G401.6 (cell line): ENCODE measurements at regions not wholly inside any gene's neighbourhood (a gene's known extent, or its start where the extent isn't known, plus 50 kb on each side); places are given as distances from the start of the nearest gene placed in this dataset.
"Not testable (repeated sequence)": the region's sequence is repeated elsewhere in the genome, so short reads cannot be mapped to it uniquely, and the experiment has no call there.

Experiments used
- FAIRE-seq: peaks from 2 replicates; lab custom pipeline; 2012; peaks lifted over from hg19 to GRCh38; lab: Jason Lieb, UNC

GRCh38 chr14:37712476-37712860 lies 117.0 kb downstream of the TTC6 start:
- FAIRE-seq: not testable (repeated sequence)

GRCh38 chr14:37712976-37713431 lies 117.6 kb downstream of the TTC6 start:
- FAIRE-seq: no peak

GRCh38 chr14:37720131-37720530 lies 124.7 kb downstream of the TTC6 start:
- no peak for FAIRE-seq

DNA sequence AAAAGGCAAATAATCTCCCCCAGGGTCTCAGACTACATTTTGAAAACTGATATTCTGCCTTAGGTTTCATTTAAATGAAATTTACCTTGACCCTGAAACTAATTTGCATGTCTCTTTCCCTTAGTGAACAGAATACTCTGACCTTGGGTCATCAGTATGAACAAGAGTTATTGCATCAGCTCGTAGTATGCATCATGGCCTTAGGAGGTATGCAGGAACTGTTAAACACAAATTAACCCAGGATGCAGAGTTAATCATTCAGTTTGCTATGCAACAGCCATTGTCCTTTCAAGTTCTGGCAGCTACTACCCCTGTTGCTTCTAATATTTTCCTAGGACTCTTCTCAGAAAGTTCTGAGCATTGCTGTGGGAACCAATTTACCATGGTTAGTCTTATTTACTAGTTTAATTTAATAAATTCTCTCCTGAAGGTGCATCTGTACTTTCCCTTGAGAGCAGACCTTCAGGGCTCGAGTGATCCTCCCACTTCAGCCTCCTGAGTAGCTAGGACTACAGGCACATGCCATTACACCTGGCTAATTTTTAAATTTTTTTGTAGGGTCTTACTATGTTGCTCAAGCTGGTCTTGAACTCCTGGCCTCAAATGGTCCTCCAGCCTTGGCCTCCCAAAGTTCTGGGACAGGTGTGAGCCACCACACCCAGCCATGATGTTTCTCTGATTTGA lies 126.7 kb downstream of the TTC6 start:
- no peak for FAIRE-seq

GRCh38 chr14:37723515-37723914 lies 128.1 kb downstream of the TTC6 start:
- FAIRE-seq: no peak

GRCh38 chr14:37726708-37727107 lies 131.3 kb downstream of the TTC6 start:
- FAIRE-seq: peak; percentile 55

DNA sequence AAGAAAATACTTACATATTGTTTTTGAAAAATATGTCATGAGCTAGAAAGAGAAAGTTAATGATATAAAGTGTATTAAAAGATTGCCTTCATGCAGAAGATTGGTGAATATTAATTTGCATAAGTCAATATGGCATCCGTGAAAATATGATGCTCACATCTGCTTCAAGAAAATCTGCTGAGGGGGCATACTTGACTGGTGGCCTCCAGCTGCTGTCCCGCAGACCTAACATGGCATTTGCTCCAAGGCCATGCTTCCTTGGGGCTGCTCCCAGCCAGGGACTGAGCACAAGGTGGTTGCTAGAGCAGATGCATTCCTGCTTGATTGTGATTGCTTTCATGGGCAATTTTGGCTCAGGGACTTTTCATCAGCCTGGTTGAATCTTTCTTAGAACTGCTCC lies 133.8 kb downstream of the TTC6 start:
- FAIRE-seq: no peak

DNA sequence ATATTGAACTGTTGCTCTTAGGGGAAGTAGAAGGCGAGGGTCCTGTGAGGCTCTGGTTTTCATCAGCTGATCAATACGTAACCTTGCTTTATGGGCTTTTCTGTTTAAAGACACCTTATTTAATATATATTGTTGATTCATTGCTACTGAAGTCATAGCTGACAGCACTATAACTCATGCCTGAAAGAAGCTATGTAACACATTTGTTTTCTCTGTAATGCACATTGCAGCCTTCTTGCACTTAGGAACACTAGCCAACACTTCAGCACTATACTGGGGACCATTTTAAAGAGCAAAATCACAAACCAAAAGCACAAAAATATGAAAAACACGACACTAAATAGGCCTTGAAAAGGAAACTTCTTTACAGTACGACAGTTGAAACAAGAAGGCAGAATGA lies 135.7 kb downstream of the TTC6 start:
- no peak for FAIRE-seq

DNA sequence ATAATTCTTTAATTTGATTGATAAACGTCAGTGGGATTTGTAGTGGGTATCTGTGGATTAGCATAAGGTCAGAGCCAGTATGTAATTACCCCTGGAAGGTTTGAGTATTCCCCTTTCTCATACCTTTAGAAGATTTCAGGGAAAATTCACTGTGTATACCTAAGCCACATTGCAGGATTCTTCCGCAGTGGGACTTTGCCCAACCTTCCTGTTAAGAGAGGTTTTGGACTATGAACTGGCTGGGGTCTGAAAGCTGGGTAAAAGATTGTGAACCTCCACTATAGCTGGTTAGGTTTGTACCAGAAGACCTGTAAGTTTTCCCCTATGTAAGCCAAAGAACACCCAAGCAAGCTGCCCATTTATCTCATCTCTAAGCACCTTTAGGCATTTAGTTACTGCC lies 150.2 kb downstream of the TTC6 start:
- FAIRE-seq: no peak

GRCh38 chr14:37746140-37746832 lies 150.9 kb downstream of the TTC6 start:
- no peak for FAIRE-seq

GRCh38 chr14:37753459-37753858 lies 158.0 kb downstream of the TTC6 start:
- FAIRE-seq: no peak

DNA sequence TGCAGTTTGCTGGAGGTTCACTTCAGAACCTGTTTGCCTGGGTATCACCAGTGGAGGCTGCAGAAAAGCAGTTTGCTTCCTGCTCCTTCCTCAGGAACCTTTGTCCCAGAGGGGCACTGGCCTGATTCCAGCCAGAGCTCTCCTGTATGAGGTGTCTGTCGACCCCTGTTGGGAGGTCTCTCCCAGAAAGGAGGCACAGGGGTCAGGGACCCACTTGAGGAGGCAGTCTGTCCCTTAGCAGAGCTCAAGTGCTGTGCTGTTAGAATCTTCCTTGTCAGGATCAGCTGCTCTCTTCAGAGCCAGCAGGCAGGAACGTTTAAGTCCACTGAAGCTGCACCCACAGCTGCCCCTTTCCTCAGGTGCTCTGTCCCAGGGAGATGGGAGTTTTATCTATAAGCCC lies 164.8 kb downstream of the TTC6 start:
- not testable (repeated sequence) for FAIRE-seq

DNA sequence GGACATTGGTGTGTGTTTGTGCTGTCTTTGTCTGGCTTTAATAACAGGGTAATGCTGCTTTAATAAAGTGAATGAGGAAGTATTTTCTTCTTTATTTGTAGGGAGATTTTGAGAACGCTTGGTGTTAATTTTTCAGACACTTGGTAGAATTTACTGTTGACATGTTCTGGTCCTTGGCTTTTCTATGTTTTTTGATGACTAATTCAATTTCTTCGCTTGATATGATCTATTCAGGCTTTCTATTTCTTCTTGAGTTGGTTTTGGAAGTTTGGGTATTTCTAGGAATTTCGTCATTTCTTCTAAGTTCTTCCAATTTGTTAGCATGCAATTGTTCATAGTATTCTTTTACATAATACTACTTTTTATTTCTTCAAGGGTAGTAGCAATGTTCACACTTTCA lies 167.8 kb downstream of the TTC6 start:
- no peak for FAIRE-seq

- FAIRE-seq: not testable (repeated sequence)
Observed at GRCh38 chr14:37772283-37772682, 176.9 kb downstream of the TTC6 start.

- FAIRE-seq: no peak
Observed at GRCh38 chr14:37776791-37777499, 181.5 kb downstream of the TTC6 start.

- no peak for FAIRE-seq
Observed at GRCh38 chr14:37778135-37778943, 182.9 kb downstream of the TTC6 start.

DNA sequence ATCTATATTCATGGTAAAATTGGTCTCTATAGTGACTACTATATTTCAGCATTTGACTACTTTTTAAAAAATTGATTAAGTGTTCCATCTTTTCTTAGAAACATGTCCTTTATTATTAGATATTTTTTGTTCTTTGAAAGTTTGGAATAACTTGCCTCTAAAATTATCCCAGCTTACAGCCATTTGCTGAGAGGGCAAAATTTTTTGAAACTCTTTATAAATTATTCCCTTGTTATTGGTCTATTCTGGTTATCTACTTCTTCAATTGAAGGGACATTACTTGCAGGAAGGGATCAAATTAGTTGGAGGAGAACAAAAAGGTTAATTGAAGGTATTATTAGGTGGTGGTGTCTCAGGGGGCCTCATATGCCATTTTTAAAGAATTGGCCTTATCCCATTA lies 184.1 kb downstream of the TTC6 start:
- FAIRE-seq: no peak

GRCh38 chr14:37780731-37781130 lies 185.3 kb downstream of the TTC6 start:
- not testable (repeated sequence) for FAIRE-seq

- not testable (repeated sequence) for FAIRE-seq
Observed at GRCh38 chr14:37784203-37784826, 188.9 kb downstream of the TTC6 start.

DNA sequence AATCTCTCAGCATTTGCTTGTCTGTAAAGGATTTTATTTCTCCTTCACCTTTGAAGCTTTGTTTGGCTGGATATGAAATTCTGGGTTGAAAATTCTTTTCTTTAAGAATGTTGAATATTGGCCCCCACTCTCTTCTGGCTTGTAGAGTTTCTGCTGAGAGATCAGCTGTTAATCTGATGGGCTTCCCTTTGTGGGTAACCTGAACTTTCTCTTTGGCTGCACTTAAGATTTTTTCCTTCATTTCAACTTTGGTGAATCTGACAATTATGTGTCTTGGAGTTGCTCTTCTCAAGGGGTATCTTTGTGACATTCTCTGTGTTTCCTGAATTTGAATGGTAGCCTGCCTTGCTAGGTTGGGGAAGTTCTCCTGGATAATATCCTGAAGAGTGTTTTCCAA lies 189.4 kb downstream of the TTC6 start:
- FAIRE-seq: not testable (repeated sequence)

DNA sequence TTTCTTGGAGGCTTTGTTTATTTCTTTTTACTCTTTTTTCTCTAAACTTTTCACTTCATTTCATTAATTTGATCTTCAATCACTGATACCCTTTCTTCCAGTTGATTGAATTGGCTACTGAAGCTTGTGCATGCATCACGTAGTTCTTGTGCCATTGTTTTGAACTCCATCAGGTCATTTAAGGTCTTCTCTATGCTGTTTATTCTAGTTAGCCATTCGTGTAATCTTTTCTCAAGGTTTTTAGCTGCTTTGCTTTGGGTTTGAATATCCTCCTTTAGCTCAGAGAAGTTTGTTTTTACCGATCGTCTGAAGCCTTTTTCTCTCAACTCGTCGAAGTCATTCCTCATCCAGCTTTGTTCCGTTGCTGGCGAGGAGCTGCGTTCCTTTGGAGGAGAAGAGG lies 189.9 kb downstream of the TTC6 start:
- FAIRE-seq: not testable (repeated sequence)

DNA sequence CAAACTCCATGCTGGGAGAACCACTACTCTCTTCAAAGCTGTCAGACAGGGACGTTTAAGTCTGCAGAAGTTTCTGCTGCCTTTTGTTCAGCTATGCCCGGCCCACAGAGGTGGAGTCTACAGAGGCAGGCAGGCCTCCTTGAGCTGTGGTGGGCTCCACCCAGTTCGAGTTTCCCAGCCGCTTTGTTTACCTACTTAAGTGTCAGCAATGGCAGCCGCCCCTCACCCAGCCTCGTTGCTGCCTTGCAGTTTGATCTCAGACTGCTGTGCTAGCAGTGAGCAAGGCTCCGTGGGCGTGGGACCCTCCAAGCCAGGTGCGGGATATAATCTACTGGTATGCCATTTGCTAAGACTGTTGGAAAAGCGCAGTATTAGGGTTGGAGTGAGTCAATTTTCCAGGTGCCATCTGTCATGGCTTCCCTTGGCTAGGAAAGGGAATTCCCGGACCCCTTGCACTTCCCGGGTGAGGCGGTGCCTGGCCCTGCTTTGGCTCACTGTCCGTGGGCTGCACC lies 190.7 kb downstream of the TTC6 start:
- not testable (repeated sequence) for FAIRE-seq
